Stimulated activated CD8-positive, alpha-beta memory T cell treated with anti-CD3 and anti-CD28 coated beads, Interleukin-15, amount 100 ng/mL, for 4 hours (primary cell): ENCODE measurements at regions not wholly inside any gene's neighbourhood (a gene's known extent, or its start where the extent isn't known, plus 50 kb on each side); places are given as distances from the start of the nearest gene placed in this dataset.

ENCODE experiments used
- DNase-seq, 2 donors: peaks; one replicate each; pipeline ENCODE4 v3.0.0-alpha.2; 2020; ENCODE audit warnings: low read depth in 2 of 2

DNA sequence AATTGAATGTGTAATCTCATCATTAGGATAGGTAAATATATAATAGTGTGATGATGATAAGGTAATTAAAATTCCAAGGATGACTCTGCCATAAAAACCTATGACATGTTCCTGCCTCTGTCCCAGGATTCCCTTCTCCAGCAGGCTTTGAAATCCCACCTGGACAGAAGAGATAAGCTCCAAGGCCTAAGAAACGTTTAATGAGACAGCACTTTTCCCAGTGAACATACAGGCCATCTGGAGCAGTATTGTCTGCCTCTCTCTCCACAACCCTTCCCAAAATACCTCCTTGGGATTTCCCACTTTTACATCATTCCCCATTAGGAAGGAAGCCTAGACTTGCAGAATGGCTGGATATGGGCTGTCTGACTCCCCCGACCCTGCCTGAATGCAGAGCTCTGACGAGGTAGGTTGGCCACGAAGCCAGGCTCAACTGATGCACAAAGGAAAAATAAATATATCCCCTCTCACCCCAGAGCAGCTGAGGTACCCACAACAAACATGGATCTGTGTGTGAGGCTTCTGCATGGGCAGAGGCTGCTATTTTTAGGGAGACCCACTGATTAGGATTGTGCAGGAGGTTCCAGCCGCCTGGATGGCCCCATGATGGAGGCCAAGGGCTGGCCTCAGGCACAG lies 71.0 kb downstream of the TMPRSS5 start:
- DNase-seq: no peak

GRCh38 chr11:113632981-113633380 lies 73.1 kb downstream of the TMPRSS5 start:
- no peak for DNase-seq

- DNase-seq: no peak
Observed at GRCh38 chr11:113629562-113629961, 76.5 kb downstream of the TMPRSS5 start.

DNA sequence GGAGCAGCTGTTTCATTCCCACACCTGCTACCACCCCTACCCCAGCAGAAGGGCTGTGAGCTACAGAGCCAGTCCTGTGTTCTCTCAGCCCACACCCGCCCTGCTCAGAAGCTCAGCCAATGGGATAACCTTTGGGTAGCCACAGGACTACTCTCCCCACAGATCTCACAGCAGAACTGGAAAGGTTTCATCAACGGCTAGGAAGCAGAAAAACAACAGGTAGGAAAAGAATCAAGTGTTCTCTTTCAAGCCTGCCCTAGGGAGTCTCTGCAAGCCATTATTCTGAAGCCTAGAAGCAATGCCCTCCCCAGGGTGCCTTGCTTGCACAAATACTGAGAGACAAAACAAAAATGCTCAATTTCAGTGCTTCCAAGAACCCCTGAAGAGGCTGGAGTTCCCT lies 77.2 kb downstream of the TMPRSS5 start:
- no peak for DNase-seq

DNA sequence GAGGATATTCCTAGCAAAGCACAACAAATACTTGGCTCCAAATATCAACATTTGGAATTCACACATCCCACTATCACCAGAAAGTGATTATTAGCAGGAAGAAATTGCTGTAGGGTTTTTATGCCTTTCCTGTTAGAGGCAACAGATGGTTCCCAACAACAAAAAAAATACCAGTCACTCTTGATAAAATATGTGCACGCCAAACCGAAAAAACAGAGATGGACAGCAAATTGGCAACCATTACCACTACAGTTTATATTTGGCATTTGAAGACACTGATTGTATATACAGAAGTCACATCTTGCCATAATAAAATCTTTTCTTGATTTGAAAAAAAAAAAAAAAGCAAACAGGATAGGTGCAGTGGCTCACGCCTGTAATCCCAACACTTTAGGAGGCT lies 78.2 kb downstream of the TMPRSS5 start:
- no peak for DNase-seq

GRCh38 chr11:113627297-113627696 lies 78.8 kb downstream of the TMPRSS5 start:
- DNase-seq: no peak

DNA sequence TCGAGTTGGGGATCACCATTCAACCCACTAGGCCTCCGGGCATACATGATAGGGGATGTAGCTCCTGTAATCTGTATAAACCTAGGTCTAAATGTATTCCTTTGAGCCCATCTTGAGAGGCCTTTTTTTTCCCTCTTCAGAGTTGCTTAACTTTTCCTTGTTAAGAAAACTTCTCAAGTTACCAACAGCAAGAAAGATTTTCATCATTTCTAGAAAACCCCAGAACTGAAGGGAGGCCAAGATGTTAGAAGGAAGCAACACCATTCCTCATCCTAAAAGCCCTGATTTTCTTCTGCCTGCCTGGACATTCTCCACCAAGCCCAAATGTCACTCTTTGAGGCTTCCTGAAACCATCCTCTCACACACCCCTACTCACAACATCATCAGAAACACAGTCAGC lies 79.4 kb downstream of the TMPRSS5 start:
- DNase-seq: no peak

- no peak for DNase-seq
Observed at GRCh38 chr11:113623114-113623513, 83.0 kb downstream of the TMPRSS5 start.

DNA sequence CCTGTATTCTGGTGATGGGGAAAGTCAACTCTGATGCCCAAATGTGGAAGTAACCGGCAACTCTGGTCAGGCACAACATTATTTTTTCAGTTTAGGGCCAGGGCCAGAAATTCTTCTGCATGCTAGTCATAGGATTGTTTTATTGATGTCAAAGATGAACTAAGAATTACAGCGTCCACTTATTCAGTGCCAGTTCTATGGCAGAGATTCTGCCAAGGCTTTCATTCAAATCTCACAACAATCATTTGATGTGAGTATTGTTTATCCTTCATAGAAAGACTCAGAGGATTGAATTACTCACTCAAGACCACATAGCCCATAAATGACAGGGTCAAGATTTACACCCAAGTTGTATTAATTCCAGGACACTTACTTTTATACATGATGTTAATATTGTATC lies 87.7 kb downstream of the TMPRSS5 start:
- DNase-seq: no peak

DNA sequence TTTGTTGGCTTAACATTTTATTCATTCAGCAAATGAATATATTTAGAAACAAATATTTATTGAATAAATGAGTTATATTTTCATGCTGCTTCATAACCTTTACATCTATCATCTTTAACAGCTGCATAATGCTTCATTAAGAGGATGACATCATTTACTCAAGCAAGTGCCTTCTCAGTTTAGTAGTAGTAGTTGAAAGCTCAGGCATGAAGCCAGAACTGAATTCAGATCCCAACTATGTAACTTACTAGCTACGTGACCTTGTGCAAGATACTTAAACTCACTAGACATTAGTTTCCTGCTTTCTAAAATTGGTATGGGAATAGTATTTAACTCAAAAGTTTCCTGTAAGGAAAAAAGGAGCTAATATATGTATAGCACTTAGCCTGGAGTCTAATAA lies 90.3 kb downstream of the TMPRSS5 start:
- DNase-seq: no peak

GRCh38 chr11:113615098-113615497 lies 91.0 kb downstream of the TMPRSS5 start:
- no peak for DNase-seq

- DNase-seq: no peak
Observed at GRCh38 chr11:113614097-113614496, 92.0 kb downstream of the TMPRSS5 start.

- no peak for DNase-seq
Observed at GRCh38 chr11:113613619-113614018, 92.5 kb downstream of the TMPRSS5 start.

DNA sequence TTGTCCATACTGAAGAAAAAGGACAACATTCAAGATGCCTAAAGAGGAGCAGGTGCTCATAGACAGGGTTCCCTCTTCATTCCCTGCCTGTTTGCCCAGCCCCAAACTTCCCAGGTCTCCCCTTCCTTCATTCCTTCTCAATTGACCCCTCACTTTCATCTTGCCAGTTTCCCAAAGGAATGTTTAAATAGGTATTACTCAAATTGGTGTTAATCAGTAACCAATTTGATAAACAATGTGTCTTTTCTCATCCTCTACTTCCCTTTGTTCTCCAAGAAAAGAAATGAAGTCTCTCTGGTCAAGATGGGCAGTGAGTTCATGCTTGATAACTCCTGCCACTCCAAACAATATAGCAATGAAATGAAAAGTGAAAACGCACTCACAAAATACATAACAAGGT lies 101.9 kb downstream of the TMPRSS5 start:
- DNase-seq: no peak

DNA sequence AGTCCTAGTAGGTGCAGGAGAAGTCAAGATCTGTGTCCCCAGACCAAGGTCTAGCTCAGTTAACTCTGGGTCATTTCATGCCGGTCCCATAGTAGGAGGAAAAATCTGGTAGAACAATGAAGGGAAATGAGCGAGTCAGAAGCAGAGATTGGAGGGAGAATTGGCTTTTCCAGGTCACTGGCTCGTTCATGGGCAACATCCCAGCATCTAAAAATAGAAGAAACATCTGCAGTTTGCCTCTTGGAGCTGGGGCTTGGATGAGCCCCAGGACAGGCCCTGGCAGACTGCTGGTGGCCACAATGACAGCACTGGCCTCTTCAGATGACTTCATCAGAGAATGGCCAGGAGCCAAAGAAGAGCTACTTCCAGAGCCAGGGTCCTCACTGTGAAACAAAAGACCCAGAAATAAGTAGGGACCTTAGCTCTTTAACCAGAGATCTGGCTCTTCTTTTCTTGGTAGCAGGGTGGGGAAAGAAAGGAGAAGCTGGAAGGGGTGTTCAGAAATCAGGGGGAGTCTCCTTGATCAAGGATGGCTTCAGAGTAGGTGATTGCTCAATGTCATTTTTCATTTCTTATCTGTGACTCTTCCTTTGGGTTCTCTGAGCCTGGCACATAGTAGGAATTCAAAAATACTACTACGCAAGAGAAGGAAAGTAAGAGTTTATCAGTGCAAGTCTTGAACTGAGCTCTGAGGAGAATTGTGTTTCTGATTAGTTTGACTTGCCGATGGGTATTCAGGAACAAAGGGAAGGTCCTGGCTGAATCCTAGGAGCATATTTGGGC lies 102.6 kb downstream of the TMPRSS5 start:
- DNase-seq: no peak

DNA sequence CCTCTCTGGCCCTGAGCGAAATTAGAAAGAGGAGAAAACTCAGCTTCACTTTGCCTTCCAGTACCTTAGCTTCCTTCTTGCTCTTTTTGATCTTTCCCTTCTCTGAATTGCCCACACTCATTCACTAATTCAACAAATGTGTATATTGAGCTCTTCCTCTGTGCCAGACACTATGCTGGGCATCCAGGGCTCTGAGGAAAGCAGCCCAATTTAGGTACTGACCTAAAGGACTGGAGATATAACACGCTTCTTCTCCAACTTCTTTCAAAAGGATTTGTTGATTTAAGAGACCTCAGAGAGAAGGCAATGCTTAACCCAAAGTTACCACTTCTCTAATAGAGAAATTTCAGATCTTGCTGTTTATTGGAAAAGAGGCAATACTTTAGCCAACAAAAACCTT lies 103.6 kb downstream of the TMPRSS5 start:
- DNase-seq: no peak

DNA sequence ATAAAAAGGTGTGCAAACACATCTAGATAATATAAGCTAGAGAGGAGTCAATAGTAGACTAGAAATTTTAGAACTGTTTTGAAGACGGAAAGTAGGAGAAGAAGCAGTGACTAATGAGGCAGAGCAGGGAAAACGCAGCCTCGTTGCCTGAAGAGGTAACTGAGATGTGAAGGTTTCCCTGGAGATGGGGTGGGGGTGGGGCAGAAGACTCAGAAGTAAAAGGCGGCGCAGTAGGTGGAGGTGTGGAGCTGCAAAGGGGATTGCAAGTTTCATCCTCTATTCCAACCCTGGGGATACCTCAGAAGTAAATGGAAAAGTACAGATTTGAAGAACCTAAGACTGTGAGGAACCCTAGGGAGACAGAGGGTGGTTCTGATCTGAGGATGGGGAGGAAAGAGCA lies 109.5 kb downstream of the TMPRSS5 start:
- no peak for DNase-seq

- no peak for DNase-seq
Observed at GRCh38 chr11:113595810-113596594, 110.1 kb downstream of the TMPRSS5 start.

- DNase-seq: no peak
Observed at GRCh38 chr11:113593698-113594308, 112.3 kb downstream of the TMPRSS5 start.

DNA sequence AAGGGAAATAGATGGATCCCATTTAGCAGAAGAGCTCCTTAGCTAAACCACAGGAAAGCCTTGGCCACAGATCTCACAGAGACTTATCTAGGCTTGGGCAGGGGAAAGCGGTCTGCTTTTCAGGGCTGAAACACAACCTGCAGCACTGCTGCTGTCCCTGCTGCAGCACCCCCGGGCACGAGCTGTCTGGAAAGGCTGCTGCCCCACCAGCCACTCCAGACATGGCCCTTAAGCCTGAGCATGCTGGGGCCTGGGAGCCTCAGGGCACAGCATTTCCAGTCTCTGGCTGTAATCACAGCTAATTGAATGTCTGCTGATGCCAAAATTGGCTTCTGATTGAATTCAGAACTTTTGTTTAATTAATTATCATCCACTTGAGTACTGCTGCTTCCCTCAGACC lies 115.0 kb downstream of the TMPRSS5 start:
- no peak for DNase-seq

GRCh38 chr11:113587308-113587739 lies 112.1 kb upstream of the DRD2 start:
- no peak for DNase-seq

DNA sequence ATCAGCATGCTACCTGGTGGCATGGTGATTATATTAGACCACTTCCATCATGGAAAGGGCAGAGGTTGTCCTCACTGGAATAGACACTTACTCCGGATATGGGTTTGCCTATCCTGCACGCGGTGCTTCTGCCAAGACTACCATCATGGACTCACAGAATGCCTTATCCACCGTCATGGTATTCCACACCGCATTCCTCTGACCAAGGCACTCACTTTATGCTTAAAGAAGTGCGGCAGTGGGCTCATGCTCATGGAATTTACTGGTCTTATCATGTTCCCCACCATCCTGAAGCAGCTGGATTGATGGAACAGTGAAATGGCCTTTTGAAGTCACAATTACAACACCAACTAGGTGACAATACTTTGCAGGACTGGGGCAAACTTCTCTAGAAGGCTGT lies 109.2 kb upstream of the DRD2 start:
- DNase-seq: no peak
